Fibroblast of villous mesenchyme (primary cell): ENCODE measurements at regions not wholly inside any gene's neighbourhood (a gene's known extent, or its start where the extent isn't known, plus 50 kb on each side); places are given as distances from the start of the nearest gene placed in this dataset.

ENCODE experiments used
- DNase-seq: peaks from one replicate; pipeline ENCODE4 v3.0.0-alpha.2; 2010; ENCODE audit warnings: low read depth
- H3K4me3 ChIP-seq: 2 replicates; pipeline ENCODE4 v1.5.1; 2011; ENCODE audit warnings: low read depth, mild to moderate bottlenecking, low read length
- TF ChIP-seq, protein P1 (sequence below): IDR thresholded peaks from 2 replicates; pipeline ENCODE4 v1.5.1; 2012; ENCODE audit warnings: low read depth, mild to moderate bottlenecking, low read length; ENCODE audit not compliant: insufficient read depth

DNA sequence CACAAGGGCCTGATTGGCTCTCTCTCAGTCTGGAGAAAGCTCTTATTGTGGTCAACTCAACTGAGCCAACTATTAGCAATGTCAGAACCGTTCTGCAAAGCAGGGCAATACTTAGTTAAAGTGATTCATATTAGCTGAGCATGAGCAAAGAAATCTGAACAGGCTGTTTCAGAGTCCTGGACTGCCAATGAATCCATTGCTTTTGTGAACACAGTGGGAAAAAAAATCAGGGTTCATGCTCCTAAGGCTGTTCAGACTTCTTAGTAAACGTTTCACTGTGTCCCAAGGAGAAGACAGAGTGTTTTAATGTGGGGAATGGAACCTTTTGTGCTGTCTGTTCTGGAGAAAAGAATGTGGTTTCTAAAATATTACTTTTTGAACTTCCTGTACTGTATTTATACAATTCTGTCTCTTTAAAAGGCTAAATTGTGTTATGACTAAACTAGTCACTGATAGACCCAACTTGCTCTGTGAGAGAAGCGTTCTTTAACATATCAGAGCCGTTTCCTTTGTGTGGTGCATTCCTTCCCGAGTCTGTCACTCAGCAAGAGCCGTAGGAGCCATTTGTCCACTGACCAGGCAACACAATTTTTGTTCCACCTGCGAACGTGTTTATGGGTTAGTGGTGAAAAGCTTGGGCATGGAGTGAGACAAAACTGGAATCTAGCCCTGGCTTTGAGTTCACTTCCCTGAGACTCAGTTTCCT is 366.1 kb downstream of the FBXO8 start:
- peak; percentile 55 for DNase-seq
- no peak overlapping the region for H3K4me3 ChIP-seq
- TF ChIP-seq, protein P1, sequence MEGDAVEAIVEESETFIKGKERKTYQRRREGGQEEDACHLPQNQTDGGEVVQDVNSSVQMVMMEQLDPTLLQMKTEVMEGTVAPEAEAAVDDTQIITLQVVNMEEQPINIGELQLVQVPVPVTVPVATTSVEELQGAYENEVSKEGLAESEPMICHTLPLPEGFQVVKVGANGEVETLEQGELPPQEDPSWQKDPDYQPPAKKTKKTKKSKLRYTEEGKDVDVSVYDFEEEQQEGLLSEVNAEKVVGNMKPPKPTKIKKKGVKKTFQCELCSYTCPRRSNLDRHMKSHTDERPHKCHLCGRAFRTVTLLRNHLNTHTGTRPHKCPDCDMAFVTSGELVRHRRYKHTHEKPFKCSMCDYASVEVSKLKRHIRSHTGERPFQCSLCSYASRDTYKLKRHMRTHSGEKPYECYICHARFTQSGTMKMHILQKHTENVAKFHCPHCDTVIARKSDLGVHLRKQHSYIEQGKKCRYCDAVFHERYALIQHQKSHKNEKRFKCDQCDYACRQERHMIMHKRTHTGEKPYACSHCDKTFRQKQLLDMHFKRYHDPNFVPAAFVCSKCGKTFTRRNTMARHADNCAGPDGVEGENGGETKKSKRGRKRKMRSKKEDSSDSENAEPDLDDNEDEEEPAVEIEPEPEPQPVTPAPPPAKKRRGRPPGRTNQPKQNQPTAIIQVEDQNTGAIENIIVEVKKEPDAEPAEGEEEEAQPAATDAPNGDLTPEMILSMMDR, result no peak

DNA sequence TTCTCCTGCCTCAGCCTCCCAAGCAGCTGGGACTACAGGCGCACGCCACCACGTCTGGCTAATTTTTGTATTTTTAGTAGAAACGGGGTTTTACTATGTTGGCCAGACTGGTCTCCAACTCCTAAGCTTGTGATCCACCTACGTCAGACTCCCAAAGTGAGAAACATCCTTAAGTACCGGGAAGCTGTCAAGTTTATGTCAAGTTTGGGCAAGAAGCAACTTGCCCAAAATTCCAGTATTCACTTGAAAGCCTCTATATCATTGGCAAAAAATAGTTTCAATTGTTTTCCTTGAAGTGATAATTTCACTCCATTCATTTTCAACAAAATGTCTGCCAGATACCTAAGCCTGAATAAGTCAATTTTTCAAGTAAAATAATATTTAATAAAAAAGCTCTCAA is 370.0 kb downstream of the FBXO8 start:
- no peak overlapping the region for H3K4me3 ChIP-seq
- DNase-seq, result no peak
- TF ChIP-seq, protein P1, result no peak

DNA sequence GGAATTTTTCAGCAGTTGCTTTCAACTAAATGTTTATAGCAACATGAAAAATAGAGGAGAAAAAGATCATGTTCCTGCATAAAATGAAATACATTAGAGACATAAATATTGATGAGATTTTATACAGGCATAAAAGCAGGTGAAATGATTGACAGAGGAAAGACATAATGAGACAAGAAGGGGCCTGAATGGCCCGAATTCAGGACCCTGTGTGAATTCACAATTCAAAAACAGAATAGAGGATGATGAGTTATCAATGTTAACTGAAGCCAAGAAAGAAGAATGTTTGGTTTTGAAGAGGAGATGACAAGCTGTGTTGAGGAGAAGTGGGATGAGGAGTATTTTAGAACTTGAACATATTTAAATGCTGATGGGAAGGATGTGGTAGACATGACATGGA is 371.1 kb downstream of the FBXO8 start:
- TF ChIP-seq, protein P1, result no peak
- H3K4me3 ChIP-seq, result no peak overlapping the region
- DNase-seq, result no peak

DNA sequence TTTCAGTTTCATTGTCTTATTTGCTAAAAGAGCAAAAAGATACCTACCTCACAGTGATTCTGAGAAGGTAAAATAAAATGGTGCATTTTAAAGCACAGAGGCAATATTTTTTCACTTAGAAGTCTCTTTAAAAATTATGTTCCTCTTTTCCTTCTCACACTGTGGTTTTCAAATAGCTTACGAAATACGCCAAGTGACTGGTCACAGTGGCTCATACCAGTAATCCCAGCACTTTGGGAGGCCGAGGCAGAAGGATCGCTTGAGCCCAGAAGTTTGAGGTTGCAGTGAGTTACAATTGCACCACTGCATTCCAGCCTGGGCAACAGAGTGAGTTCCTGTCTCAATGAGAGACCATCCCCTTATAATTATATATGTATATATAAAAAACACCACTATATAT is 372.6 kb downstream of the FBXO8 start:
- DNase-seq, result no peak
- TF ChIP-seq, protein P1, result no peak
- no peak overlapping the region for H3K4me3 ChIP-seq

DNA sequence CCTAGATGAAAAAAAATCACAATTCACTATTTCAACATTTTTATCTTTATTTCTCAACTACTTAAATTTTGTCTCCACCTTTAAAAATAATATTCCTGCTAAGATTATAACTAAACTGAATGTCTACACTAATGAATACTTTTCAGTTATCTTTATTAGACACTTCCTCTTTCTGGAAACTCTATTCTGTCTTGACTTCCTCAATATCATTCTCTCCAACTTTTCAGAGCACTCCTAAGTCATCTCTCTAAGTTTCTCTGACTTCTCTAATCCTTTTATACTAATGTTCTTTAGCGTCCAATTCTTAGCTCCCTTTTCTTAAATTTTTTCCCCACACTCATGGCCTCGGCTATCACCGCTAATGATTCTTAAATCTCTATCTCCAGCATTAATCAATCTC is 374.2 kb downstream of the FBXO8 start:
- no peak overlapping the region for H3K4me3 ChIP-seq
- TF ChIP-seq, protein P1, result no peak
- no peak for DNase-seq

DNA sequence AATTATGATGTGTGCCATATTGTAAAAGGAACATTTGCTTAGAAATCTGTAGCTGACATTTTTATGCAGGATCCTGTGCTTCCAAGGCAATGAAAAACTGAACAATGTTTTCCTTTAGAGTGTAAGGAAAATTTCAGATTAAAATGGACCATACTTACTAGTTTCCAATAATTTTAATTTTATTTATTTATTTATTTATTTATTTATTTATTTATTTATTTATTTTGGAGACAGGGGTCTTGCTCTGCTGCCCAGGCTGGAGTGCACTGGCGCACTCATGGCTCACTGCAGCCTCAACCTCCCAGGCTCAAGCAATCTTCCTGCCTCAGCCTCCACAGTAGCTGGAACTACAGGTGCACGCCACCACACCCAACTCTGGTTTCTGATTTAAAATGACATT is 369.8 kb upstream of the HAND2 start:
- DNase-seq, result no peak
- TF ChIP-seq, protein P1, result no peak
- H3K4me3 ChIP-seq, result no peak overlapping the region

DNA sequence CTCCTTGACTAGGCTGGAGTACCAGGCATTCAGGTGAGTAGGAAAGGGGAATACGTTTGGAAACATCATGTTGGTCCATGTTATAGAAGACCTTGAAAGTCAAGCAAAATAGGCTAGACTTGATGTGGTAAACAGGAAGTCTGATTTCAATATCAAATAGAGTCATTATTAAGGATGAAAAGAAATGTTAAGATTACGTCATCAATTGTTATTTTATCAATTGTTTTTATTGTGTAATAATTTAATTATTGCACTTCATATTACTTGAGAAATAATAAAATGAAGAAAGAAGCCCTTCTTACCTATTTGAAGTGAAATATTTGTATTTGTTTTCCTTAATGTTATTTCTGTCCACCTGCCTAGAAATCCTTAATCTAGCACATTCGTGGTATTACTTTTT is 361.0 kb upstream of the HAND2 start:
- TF ChIP-seq, protein P1, result no peak
- no peak for DNase-seq
- H3K4me3 ChIP-seq, result no peak overlapping the region
